ENCODE measurements at regions not wholly inside any gene's neighbourhood (a gene's known extent, or its start where the extent isn't known, plus 50 kb on each side); places are given as distances from the start of the nearest gene placed in this dataset.

GRCh38 chr5:2008851-2009629 lies 126.3 kb upstream of the IRX4 start:
- DNase-seq = no peak
- Histone ChIP-seq H3K9ac (ENCODE audit: low read depth in 2 of 2, low read length in 2 of 2) (no peak overlapping the region), H3K4me1 (no peaks in the 10 kb centered on the region), H3K4me3 (no peak overlapping the region), H3K9me3 (no peaks in the 10 kb centered on the region), H3K27me3 (no peaks in the 10 kb centered on the region), H3K27ac (no peak overlapping the region), H3K36me3 (no peaks in the 10 kb centered on the region)
- intact Hi-C loops (cut with DNase I) = no loop called here
- no peak for TF ChIP-seq CTCF (IDR thresholded peaks at IDR 0.05)

- no peaks in the 10 kb centered on the region for H3K4me1 ChIP-seq
- no peak overlapping the region for H3K4me3 ChIP-seq
- no peaks in the 10 kb centered on the region for H3K27me3 ChIP-seq
- no peak for DNase-seq
- intact Hi-C loops (cut with DNase I) = no loop called here
- H3K9ac ChIP-seq (ENCODE audit: low read depth in 2 of 2, low read length in 2 of 2) = no peak overlapping the region
- no peaks in the 10 kb centered on the region for H3K36me3 ChIP-seq
- H3K27ac ChIP-seq = no peak overlapping the region
- no peaks in the 10 kb centered on the region for H3K9me3 ChIP-seq
- no peak for TF ChIP-seq CTCF (IDR thresholded peaks at IDR 0.05)
These were observed 125.3 kb upstream of the IRX4 start for GRCh38 chr5:2007878-2008501.

- Histone ChIP-seq H3K27me3 (no peaks in the 10 kb centered on the region), H3K4me1 (no peaks in the 10 kb centered on the region), H3K36me3 (no peaks in the 10 kb centered on the region), H3K27ac (no peak overlapping the region), H3K9ac (ENCODE audit: low read depth in 2 of 2, low read length in 2 of 2) (no peak overlapping the region), H3K9me3 (no peaks in the 10 kb centered on the region), H3K4me3 (no peak overlapping the region)
- intact Hi-C loops (cut with DNase I) = no loop called here
- no peak for TF ChIP-seq CTCF (IDR thresholded peaks at IDR 0.05)
- DNase-seq = no peak
These were observed 124.8 kb upstream of the IRX4 start for GRCh38 chr5:2007496-2007877.

GRCh38 chr5:2006971-2007291 lies 124.2 kb upstream of the IRX4 start:
- H3K36me3 ChIP-seq = no peaks in the 10 kb centered on the region
- no peak for DNase-seq
- no peak overlapping the region for H3K27ac ChIP-seq
- H3K27me3 ChIP-seq = no peaks in the 10 kb centered on the region
- no peaks in the 10 kb centered on the region for H3K9me3 ChIP-seq
- no peak overlapping the region for H3K9ac ChIP-seq (ENCODE audit: low read depth in 2 of 2, low read length in 2 of 2)
- intact Hi-C loops (cut with DNase I) = no loop called here
- H3K4me1 ChIP-seq = no peaks in the 10 kb centered on the region
- TF ChIP-seq CTCF (IDR thresholded peaks at IDR 0.05) = no peak
- H3K4me3 ChIP-seq = no peak overlapping the region

- H3K27me3 ChIP-seq = no peaks in the 10 kb centered on the region
- H3K9ac ChIP-seq (ENCODE audit: low read depth in 2 of 2, low read length in 2 of 2) = no peak overlapping the region
- DNase-seq = no peak
- no peak for TF ChIP-seq CTCF (IDR thresholded peaks at IDR 0.05)
- no peaks in the 10 kb centered on the region for H3K36me3 ChIP-seq
- intact Hi-C loops (cut with DNase I) = no loop called here
- H3K4me3 ChIP-seq = no peak overlapping the region
- H3K27ac ChIP-seq = no peak overlapping the region
- H3K4me1 ChIP-seq = no peaks in the 10 kb centered on the region
- no peaks in the 10 kb centered on the region for H3K9me3 ChIP-seq
These were observed 123.7 kb upstream of the IRX4 start for GRCh38 chr5:2006193-2006970.

Data from colonic mucosa (tissue), 4 donors.